Upper lobe of left lung (tissue), 4 donors: ENCODE measurements at regions not wholly inside any gene's neighbourhood (a gene's known extent, or its start where the extent isn't known, plus 50 kb on each side); places are given as distances from the start of the nearest gene placed in this dataset.

Source experiments
- EP300 ChIP-seq, 4 donors: sonication (generic); formaldehyde crosslinking; IDR thresholded peaks; one replicate each; pipeline ENCODE4 v1.5.1; 2017; ENCODE audit warnings: antibody characterized with exemption in 4 of 4, control low read depth in 2 of 4
- POLR2A ChIP-seq, 4 donors: fragments of 450-650 bp; IDR thresholded peaks; one replicate each; pipeline ENCODE4 v1.5.1; 2016 to 2017; ENCODE audit warnings: antibody characterized with exemption in 4 of 4, mild to moderate bottlenecking in 2 of 4
- TF ChIP-seq, protein P1 (sequence below), 6 experiments: fragments of 450-650 bp in 4 of 6; fragments of 200-600 bp in 2 of 6; sonication (generic) in 2 of 6; IDR thresholded peaks; one replicate each; pipeline ENCODE4 v1.5.1; 2016 to 2019; ENCODE audit warnings: antibody characterized with exemption in 6 of 6

DNA sequence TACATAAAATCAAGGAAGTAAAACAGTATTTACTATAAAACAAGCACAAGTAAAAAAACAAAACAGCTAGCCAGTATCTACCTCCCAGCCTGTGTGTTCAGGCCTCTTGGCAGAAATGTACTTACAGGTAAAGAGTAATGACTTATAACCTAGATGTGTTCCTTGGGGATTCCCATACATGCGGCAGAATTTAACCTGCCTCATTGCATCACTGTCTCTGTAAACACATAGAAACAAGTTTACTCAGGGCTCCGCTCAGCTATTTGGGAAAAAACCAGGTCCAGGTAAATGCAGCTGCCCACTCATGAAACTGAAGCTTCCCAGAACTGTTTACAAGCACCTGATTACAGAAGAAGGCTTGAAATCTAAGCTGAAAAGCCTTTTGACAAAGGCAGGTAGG is 50.7 kb upstream of the SERP2 start:
- TF ChIP-seq EP300 (IDR thresholded peaks at IDR 0.05) (peak in 1 of 4 donors; percentile 74), POLR2A (IDR thresholded peaks at IDR 0.05) (no peak)
- TF ChIP-seq, protein P1, sequence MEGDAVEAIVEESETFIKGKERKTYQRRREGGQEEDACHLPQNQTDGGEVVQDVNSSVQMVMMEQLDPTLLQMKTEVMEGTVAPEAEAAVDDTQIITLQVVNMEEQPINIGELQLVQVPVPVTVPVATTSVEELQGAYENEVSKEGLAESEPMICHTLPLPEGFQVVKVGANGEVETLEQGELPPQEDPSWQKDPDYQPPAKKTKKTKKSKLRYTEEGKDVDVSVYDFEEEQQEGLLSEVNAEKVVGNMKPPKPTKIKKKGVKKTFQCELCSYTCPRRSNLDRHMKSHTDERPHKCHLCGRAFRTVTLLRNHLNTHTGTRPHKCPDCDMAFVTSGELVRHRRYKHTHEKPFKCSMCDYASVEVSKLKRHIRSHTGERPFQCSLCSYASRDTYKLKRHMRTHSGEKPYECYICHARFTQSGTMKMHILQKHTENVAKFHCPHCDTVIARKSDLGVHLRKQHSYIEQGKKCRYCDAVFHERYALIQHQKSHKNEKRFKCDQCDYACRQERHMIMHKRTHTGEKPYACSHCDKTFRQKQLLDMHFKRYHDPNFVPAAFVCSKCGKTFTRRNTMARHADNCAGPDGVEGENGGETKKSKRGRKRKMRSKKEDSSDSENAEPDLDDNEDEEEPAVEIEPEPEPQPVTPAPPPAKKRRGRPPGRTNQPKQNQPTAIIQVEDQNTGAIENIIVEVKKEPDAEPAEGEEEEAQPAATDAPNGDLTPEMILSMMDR (IDR thresholded peaks at IDR 0.05), result no peak
